IMR-90 (cell line): ENCODE measurements at regions not wholly inside any gene's neighbourhood (a gene's known extent, or its start where the extent isn't known, plus 50 kb on each side); places are given as distances from the start of the nearest gene placed in this dataset.

ENCODE experiments used
- ATAC-seq: fragments of 200-7000 bp; cut with Tn5 transposase; 2 replicates; pipeline ENCODE4 v1.9.1; 2020; ENCODE audit warnings: low read depth, mild to moderate bottlenecking, moderate library complexity
- BruUV-seq: library from RNA; stranded (reverse); fragments of 400-500 nt; replicated peaks from 2 replicates; lab custom pipeline; 2021; lab: Mats Ljungman, UMichigan
- CTCF ChIA-PET: fragments of 300-600 bp; formaldehyde crosslinking; extraction: SDS; loops from one replicate; lab custom pipeline; 2021; ENCODE audit warnings: antibody characterized with exemption; lab: Yijun Ruan, JAX
- POLR2A ChIA-PET: fragments of 300-600 bp; sonication (Branson Sonifier 250); formaldehyde crosslinking; loops from one replicate; lab custom pipeline; 2022; ENCODE audit warnings: antibody characterized with exemption; ENCODE audit not compliant: unreplicated experiment; lab: Charles Lee
- DNase-seq: peaks from one replicate; pipeline ENCODE4 v3.0.0; 2013
- H2AFZ ChIP-seq: replicated peaks from 2 replicates; pipeline ENCODE3; 2013; ENCODE audit warnings: low read length, mild to moderate bottlenecking; ENCODE audit not compliant: poor library complexity
- H2AK5ac ChIP-seq: 2 replicates; pipeline ENCODE4 v1.6.1; 2013; ENCODE audit warnings: low read depth, low read length, inconsistent platforms
- H2AK9ac ChIP-seq: replicated peaks from 2 replicates; pipeline ENCODE3; 2013; ENCODE audit warnings: mild to moderate bottlenecking, low read depth, low read length, moderate library complexity; ENCODE audit not compliant: poor library complexity
- H2BK120ac ChIP-seq: 2 replicates; pipeline ENCODE4 v1.6.1; 2013; ENCODE audit warnings: low read depth, low read length, inconsistent platforms
- H2BK15ac ChIP-seq: 3 replicates; pipeline ENCODE4 v1.6.1; 2013; ENCODE audit warnings: low read depth, low read length, inconsistent platforms
- H2BK20ac ChIP-seq: 2 replicates; pipeline ENCODE4 v1.6.1; 2013; ENCODE audit warnings: low read depth, mild to moderate bottlenecking, inconsistent platforms, low read length, moderate library complexity
- H2BK5ac ChIP-seq: 2 replicates; pipeline ENCODE4 v1.6.1; 2013; ENCODE audit warnings: mild to moderate bottlenecking, low read depth, low read length, inconsistent platforms; ENCODE audit not compliant: poor library complexity, severe bottlenecking
- H3K14ac ChIP-seq: replicated peaks from 2 replicates; pipeline ENCODE4 v1.6.1; 2013; ENCODE audit warnings: low read depth, low read length, inconsistent platforms
- H3K18ac ChIP-seq: 2 replicates; pipeline ENCODE4 v1.6.1; 2013; ENCODE audit warnings: low read depth, low read length, control low read depth
- H3K23ac ChIP-seq: 2 replicates; pipeline ENCODE4 v1.6.1; 2013; ENCODE audit warnings: low read depth, low read length, inconsistent platforms
- H3K27ac ChIP-seq: 2 replicates; pipeline ENCODE4 v1.5.1; 2013; ENCODE audit warnings: mild to moderate bottlenecking, control low read depth, low read length; ENCODE audit not compliant: insufficient read depth
- H3K27me3 ChIP-seq: 2 replicates; pipeline ENCODE4 v1.6.1; 2013; ENCODE audit warnings: low read length; ENCODE audit not compliant: control insufficient read depth, insufficient read depth
- H3K36me3 ChIP-seq: 2 replicates; pipeline ENCODE4 v1.6.1; 2013; ENCODE audit warnings: low read length, mixed read lengths; ENCODE audit not compliant: control insufficient read depth, insufficient read depth
- H3K4ac ChIP-seq: 2 replicates; pipeline ENCODE4 v1.6.1; 2013; ENCODE audit warnings: low read depth, low read length, inconsistent platforms
- H3K4me1 ChIP-seq: 2 replicates; pipeline ENCODE4 v1.6.1; 2013; ENCODE audit warnings: low read length, mixed read lengths; ENCODE audit not compliant: control insufficient read depth, insufficient read depth
- H3K4me2 ChIP-seq: 2 replicates; pipeline ENCODE4 v1.6.1; 2013; ENCODE audit warnings: low read depth, mild to moderate bottlenecking, control low read depth, low read length, moderate library complexity
- H3K4me3 ChIP-seq: 2 replicates; pipeline ENCODE4 v1.5.1; 2013; ENCODE audit warnings: low read depth, mild to moderate bottlenecking, control low read depth, low read length, moderate library complexity; ENCODE audit not compliant: insufficient read depth
- H3K56ac ChIP-seq: 2 replicates; pipeline ENCODE4 v1.6.1; 2013; ENCODE audit warnings: low read length, inconsistent platforms; ENCODE audit not compliant: insufficient read depth; ENCODE audit errors: extremely low read depth
- H3K79me1 ChIP-seq, 2 experiments: 2 replicates each; pipeline ENCODE4 v1.6.1; 2013; ENCODE audit warnings: low read length in 2 of 2, inconsistent platforms in 1 of 2, low read depth in 1 of 2
- H3K9ac ChIP-seq: 2 replicates; pipeline ENCODE4 v1.6.1; 2013; ENCODE audit warnings: low read depth, low read length, control low read depth
- H3K9me1 ChIP-seq: 2 replicates; pipeline ENCODE4 v1.6.1; 2013; ENCODE audit warnings: low read length, inconsistent platforms; ENCODE audit not compliant: insufficient read depth
- H3K9me3 ChIP-seq: 2 replicates; pipeline ENCODE4 v1.6.1; 2013; ENCODE audit warnings: low read length; ENCODE audit not compliant: control insufficient read depth, insufficient read depth
- H4K20me1 ChIP-seq: 2 replicates; pipeline ENCODE4 v1.6.1; 2013; ENCODE audit warnings: low read length, inconsistent platforms; ENCODE audit not compliant: insufficient read depth
- H4K5ac ChIP-seq: 2 replicates; pipeline ENCODE4 v1.6.1; 2013; ENCODE audit warnings: mild to moderate bottlenecking, low read depth, low read length, control low read depth
- H4K8ac ChIP-seq, 2 experiments: 2 replicates each; pipeline ENCODE4 v1.6.1; 2013; ENCODE audit warnings: low read depth in 2 of 2, low read length in 2 of 2, control low read depth in 1 of 2, inconsistent platforms in 1 of 2
- H4K91ac ChIP-seq: 2 replicates; pipeline ENCODE4 v1.6.1; 2013; ENCODE audit warnings: low read depth, low read length, inconsistent platforms; ENCODE audit not compliant: insufficient read depth
- CEBPB ChIP-seq: IDR thresholded peaks from 2 replicates; pipeline ENCODE4 v1.6.1; 2012; ENCODE audit warnings: low read depth, low read length, improper control_type of control experiment
- MAZ ChIP-seq: IDR thresholded peaks from 2 replicates; pipeline ENCODE4 v1.6.1; 2012; ENCODE audit warnings: low read depth, mild to moderate bottlenecking, low read length, improper control_type of control experiment, moderate library complexity, borderline replicate concordance
- WGBS, 2 experiments: methylation state at CpG; one replicate each; pipeline versions ENCODE4 v1.1.5 to v1.1.7; 2013; ENCODE audit warnings: missing lambda C conversion rate in 2 of 2; ENCODE audit not compliant: insufficient read length in 1 of 2; ENCODE audit errors: extremely low coverage in 2 of 2; 5-methylcytosine and 5-hydroxymethylcytosine counted together
- dilution Hi-C: fragments of 300-500 bp; cut with HindIII; formaldehyde crosslinking; loops from one replicate; pipeline ENCODE4 v1.14.3; 2018; ENCODE audit warnings: low sequenced_read_pairs; ENCODE audit not compliant: unreplicated experiment
- in situ Hi-C: fragments of 300-500 bp; cut with MboI; formaldehyde crosslinking; loops from 3 replicates; pipeline ENCODE4 v1.14.3; 2019; ENCODE audit warnings: low sequenced_read_pairs, inconsistent platforms, mixed read lengths
- intact Hi-C: fragments of 100-400 bp; cut with micrococcal nuclease; formaldehyde crosslinking; loops from 2 replicates; pipeline ENCODE4 v1.10.0; 2022
- TF ChIP-seq, protein P1 (sequence below): fragments of 150-350 bp; IDR thresholded peaks from 2 replicates; pipeline ENCODE4 v1.6.1; 2017; ENCODE audit warnings: mild to moderate bottlenecking, antibody characterized with exemption, low read length, low read depth

DNA sequence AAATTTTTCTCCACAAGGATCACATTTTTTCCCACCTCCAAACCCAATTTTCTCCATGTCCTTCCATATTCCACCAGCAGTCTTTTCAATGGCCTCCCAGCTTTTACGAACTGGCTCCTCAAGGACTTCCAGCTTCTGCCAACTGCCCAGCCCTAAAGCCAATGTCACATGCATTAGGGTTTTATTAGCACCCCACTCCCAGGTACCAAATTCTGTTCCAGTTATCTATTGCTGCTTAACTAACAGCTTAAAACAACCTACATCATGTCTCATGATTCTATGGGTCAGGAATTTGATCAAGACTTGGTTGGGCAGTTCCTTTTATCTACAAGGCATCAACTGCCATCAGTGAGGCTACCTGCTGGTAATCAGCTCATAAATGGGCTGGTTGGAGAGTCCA lies 151.3 kb downstream of the SPTSSA start:
- Histone ChIP-seq H3K4me2 (no peak overlapping the region), H3K14ac (no peak overlapping the region), H3K36me3 (no peaks in the 10 kb centered on the region), H3K27me3 (peaks cover 5% of the 10 kb centered on the region), H2AK9ac (no peak overlapping the region), H3K4me1 (no peaks in the 10 kb centered on the region), H2AK5ac (no peak overlapping the region), H2BK120ac (no peak overlapping the region), H4K8ac (no peak overlapping the region), H3K9ac (no peak overlapping the region), H4K91ac (no peak overlapping the region), H2BK15ac (no peak overlapping the region), H3K4me3 (no peak overlapping the region), H2AFZ (no peak overlapping the region), H3K56ac (no peak overlapping the region), H3K23ac (no peak overlapping the region), H3K18ac (no peak overlapping the region), H4K5ac (no peak overlapping the region), H2BK5ac (no peak overlapping the region), H2BK20ac (no peak overlapping the region), H3K27ac (no peak overlapping the region), H3K9me1 (no peaks in the 10 kb centered on the region), H3K79me1 (no peaks in the 10 kb centered on the region), H3K4ac (no peak overlapping the region), H3K9me3 (no peaks in the 10 kb centered on the region), H4K20me1 (no peaks in the 10 kb centered on the region)
- DNase-seq (no peak), ATAC-seq (no peak)
- ChIA-PET CTCF (interaction anchor here (0.6 to 1.3 kb wide), 2 partner anchors 12 to 789 kb away, joined by 4 to 5 read pairs; no protein-coding TSS in a partner anchor), POLR2A (no interaction called here)
- dilution Hi-C loops, result no loop called here
- no peak for TF ChIP-seq MAZ
- TF ChIP-seq CEBPB, result no peak
- TF ChIP-seq, protein P1, sequence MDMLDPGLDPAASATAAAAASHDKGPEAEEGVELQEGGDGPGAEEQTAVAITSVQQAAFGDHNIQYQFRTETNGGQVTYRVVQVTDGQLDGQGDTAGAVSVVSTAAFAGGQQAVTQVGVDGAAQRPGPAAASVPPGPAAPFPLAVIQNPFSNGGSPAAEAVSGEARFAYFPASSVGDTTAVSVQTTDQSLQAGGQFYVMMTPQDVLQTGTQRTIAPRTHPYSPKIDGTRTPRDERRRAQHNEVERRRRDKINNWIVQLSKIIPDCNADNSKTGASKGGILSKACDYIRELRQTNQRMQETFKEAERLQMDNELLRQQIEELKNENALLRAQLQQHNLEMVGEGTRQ, result no peak
- intact Hi-C loops, result no loop called here
- BruUV-seq, result no TSS peak
- 43% methylated on average over 1 of the region's 1 CpG; no CpG with 5 or more reads in 1 of the 2 experiments for WGBS, 2 experiments
- in situ Hi-C loops, result no loop called here
